HL-60 (cell line): ENCODE measurements at regions not wholly inside any gene's neighbourhood (a gene's known extent, or its start where the extent isn't known, plus 50 kb on each side); places are given as distances from the start of the nearest gene placed in this dataset.
"Not testable (repeated sequence)": the region's sequence is repeated elsewhere in the genome, so short reads cannot be mapped to it uniquely, and the experiment has no call there.

Experiments used
- DNase-seq, 2 experiments: peaks; one replicate each; pipeline ENCODE4 v3.0.0-alpha.2; 2010 to 2020; ENCODE audit warnings: low read depth in 1 of 2, low spot score in 1 of 2
- H3K27ac ChIP-seq: fragments of 250-450 bp; sonication (Bioruptor Pico); replicated peaks from 2 replicates; pipeline ENCODE4 v1.5.1; 2020; ENCODE audit warnings: mild to moderate bottlenecking, moderate library complexity
- H3K27me3 ChIP-seq: fragments of 250-450 bp; sonication (Bioruptor Pico); 2 replicates; pipeline ENCODE4 v1.5.1; 2021; ENCODE audit warnings: mild to moderate bottlenecking, moderate library complexity; ENCODE audit not compliant: insufficient read depth, poor library complexity, severe bottlenecking
- H3K4me3 ChIP-seq: replicated peaks from 2 replicates; pipeline ENCODE4 v1.5.1; 2011; ENCODE audit warnings: mild to moderate bottlenecking, control low read depth, low read length; ENCODE audit not compliant: insufficient read depth
- GABPA ChIP-seq: IDR thresholded peaks from 2 replicates; pipeline ENCODE4 v1.6.1; 2012; ENCODE audit warnings: low read depth
- POLR2AphosphoS5 ChIP-seq: IDR thresholded peaks from 2 replicates; pipeline ENCODE4 v1.6.1; 2012; ENCODE audit warnings: low read depth
- SPI1 ChIP-seq: IDR thresholded peaks from 2 replicates; pipeline ENCODE4 v1.6.1; 2012; ENCODE audit warnings: low read depth, mild to moderate bottlenecking, borderline replicate concordance
- TF ChIP-seq, protein P1 (sequence below): IDR thresholded peaks from one replicate; pipeline ENCODE4 v1.5.1; 2011; ENCODE audit warnings: low read length, control low read depth, inconsistent platforms; ENCODE audit not compliant: insufficient read depth
- TF ChIP-seq, protein P2 (sequence below): IDR thresholded peaks from 2 replicates; pipeline ENCODE4 v1.6.1; 2012; ENCODE audit warnings: low read depth; ENCODE audit not compliant: insufficient replicate concordance

GRCh38 chr5:166725593-166725992 is 1565.9 kb upstream of the WWC1 start:
- H3K4me3 ChIP-seq: no peak overlapping the region
- H3K27me3 ChIP-seq: no peaks in the 10 kb centered on the region
- no peak for DNase-seq
- no peak overlapping the region for H3K27ac ChIP-seq
- TF ChIP-seq, protein P1, sequence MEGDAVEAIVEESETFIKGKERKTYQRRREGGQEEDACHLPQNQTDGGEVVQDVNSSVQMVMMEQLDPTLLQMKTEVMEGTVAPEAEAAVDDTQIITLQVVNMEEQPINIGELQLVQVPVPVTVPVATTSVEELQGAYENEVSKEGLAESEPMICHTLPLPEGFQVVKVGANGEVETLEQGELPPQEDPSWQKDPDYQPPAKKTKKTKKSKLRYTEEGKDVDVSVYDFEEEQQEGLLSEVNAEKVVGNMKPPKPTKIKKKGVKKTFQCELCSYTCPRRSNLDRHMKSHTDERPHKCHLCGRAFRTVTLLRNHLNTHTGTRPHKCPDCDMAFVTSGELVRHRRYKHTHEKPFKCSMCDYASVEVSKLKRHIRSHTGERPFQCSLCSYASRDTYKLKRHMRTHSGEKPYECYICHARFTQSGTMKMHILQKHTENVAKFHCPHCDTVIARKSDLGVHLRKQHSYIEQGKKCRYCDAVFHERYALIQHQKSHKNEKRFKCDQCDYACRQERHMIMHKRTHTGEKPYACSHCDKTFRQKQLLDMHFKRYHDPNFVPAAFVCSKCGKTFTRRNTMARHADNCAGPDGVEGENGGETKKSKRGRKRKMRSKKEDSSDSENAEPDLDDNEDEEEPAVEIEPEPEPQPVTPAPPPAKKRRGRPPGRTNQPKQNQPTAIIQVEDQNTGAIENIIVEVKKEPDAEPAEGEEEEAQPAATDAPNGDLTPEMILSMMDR: no peak
- no peak for TF ChIP-seq SPI1
- TF ChIP-seq GABPA: no peak
- TF ChIP-seq, protein P2, sequence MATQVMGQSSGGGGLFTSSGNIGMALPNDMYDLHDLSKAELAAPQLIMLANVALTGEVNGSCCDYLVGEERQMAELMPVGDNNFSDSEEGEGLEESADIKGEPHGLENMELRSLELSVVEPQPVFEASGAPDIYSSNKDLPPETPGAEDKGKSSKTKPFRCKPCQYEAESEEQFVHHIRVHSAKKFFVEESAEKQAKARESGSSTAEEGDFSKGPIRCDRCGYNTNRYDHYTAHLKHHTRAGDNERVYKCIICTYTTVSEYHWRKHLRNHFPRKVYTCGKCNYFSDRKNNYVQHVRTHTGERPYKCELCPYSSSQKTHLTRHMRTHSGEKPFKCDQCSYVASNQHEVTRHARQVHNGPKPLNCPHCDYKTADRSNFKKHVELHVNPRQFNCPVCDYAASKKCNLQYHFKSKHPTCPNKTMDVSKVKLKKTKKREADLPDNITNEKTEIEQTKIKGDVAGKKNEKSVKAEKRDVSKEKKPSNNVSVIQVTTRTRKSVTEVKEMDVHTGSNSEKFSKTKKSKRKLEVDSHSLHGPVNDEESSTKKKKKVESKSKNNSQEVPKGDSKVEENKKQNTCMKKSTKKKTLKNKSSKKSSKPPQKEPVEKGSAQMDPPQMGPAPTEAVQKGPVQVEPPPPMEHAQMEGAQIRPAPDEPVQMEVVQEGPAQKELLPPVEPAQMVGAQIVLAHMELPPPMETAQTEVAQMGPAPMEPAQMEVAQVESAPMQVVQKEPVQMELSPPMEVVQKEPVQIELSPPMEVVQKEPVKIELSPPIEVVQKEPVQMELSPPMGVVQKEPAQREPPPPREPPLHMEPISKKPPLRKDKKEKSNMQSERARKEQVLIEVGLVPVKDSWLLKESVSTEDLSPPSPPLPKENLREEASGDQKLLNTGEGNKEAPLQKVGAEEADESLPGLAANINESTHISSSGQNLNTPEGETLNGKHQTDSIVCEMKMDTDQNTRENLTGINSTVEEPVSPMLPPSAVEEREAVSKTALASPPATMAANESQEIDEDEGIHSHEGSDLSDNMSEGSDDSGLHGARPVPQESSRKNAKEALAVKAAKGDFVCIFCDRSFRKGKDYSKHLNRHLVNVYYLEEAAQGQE: no peak
- TF ChIP-seq POLR2AphosphoS5: no peak

DNA sequence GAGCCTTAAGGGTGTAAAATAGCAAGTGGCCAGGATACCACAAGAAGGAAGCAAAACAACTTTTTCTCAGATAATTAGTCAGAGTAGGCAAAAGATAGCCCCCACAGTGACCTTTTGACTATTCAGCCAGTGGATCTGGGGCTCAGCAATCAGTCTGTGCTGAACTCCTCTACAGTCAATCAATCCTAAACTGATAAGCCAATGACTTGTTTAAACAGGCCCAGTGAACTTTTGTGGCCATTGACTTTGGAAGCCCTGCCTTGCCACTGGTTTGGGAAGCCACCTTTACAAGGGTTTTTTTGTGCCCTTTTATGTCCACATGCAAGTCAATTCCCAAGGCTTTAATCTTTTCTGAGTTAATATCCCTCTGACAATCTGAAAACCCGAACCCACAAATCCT is 1565.0 kb upstream of the WWC1 start:
- no peak for DNase-seq
- TF ChIP-seq SPI1 (no peak), GABPA (no peak), POLR2AphosphoS5 (no peak)
- TF ChIP-seq, protein P2: no peak
- TF ChIP-seq, protein P1: no peak
- H3K4me3 ChIP-seq: no peak overlapping the region
- no peak overlapping the region for H3K27ac ChIP-seq
- no peaks in the 10 kb centered on the region for H3K27me3 ChIP-seq

GRCh38 chr5:166742951-166743350 is 1548.5 kb upstream of the WWC1 start:
- not testable (repeated sequence) for H3K4me3 ChIP-seq, H3K27me3 ChIP-seq, H3K27ac ChIP-seq, DNase-seq

DNA sequence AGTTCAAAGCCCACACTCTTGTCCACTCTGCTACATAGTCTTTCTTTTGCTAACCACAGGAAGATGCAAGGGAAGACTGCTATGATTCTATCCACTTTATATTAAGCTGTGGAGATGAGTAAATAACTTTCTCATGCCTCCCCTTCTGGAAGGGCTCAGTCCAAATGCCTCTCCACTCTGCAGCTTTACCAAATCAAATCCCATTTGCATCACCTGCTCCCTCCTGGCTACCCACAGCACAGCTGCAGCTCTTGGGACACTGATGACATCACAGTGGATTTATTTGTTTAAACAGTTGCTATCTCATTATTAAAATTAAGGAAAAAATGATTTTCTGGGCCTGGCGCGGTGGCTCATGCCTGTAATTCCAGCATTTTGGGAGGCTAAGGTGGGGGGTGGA is 1544.9 kb upstream of the WWC1 start:
- TF ChIP-seq, protein P1: no peak
- TF ChIP-seq SPI1 (no peak), GABPA (no peak), POLR2AphosphoS5 (no peak)
- TF ChIP-seq, protein P2: no peak
- Histone ChIP-seq H3K27ac (no peak overlapping the region), H3K4me3 (no peak overlapping the region), H3K27me3 (no peaks in the 10 kb centered on the region)
- DNase-seq: no peak
